ENCODE measurements at regions not wholly inside any gene's neighbourhood (a gene's known extent, or its start where the extent isn't known, plus 50 kb on each side); places are given as distances from the start of the nearest gene placed in this dataset.

DNA sequence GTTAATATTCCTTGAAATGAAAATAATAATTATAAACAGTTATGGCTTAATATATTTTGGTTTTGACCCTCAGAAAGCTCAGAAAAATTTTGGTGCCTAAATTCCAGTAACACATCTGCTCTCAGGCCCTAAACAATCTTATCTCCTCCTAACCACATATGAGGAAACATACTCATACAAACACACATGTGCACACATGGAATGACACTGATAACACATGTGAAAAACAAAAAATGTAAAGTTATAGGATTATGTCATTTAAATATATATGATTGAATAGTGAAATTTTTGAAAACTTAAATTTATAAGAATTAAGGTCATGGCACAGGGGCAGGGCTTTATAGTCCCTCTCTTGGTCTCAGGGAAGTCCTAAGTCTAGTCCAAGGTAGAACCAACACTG is 127.2 kb upstream of the TRPC7 start:
- TF ChIP-seq, protein P1, sequence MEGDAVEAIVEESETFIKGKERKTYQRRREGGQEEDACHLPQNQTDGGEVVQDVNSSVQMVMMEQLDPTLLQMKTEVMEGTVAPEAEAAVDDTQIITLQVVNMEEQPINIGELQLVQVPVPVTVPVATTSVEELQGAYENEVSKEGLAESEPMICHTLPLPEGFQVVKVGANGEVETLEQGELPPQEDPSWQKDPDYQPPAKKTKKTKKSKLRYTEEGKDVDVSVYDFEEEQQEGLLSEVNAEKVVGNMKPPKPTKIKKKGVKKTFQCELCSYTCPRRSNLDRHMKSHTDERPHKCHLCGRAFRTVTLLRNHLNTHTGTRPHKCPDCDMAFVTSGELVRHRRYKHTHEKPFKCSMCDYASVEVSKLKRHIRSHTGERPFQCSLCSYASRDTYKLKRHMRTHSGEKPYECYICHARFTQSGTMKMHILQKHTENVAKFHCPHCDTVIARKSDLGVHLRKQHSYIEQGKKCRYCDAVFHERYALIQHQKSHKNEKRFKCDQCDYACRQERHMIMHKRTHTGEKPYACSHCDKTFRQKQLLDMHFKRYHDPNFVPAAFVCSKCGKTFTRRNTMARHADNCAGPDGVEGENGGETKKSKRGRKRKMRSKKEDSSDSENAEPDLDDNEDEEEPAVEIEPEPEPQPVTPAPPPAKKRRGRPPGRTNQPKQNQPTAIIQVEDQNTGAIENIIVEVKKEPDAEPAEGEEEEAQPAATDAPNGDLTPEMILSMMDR (IDR thresholded peaks at IDR 0.05) = no peak
- TF ChIP-seq POLR2A (IDR thresholded peaks at IDR 0.05) (no peak), POLR2AphosphoS5 (IDR thresholded peaks at IDR 0.05) (no peak)

Measured in prostate gland (tissue), 2 donors.